ENCODE measurements at regions not wholly inside any gene's neighbourhood (a gene's known extent, or its start where the extent isn't known, plus 50 kb on each side); places are given as distances from the start of the nearest gene placed in this dataset.

DNA sequence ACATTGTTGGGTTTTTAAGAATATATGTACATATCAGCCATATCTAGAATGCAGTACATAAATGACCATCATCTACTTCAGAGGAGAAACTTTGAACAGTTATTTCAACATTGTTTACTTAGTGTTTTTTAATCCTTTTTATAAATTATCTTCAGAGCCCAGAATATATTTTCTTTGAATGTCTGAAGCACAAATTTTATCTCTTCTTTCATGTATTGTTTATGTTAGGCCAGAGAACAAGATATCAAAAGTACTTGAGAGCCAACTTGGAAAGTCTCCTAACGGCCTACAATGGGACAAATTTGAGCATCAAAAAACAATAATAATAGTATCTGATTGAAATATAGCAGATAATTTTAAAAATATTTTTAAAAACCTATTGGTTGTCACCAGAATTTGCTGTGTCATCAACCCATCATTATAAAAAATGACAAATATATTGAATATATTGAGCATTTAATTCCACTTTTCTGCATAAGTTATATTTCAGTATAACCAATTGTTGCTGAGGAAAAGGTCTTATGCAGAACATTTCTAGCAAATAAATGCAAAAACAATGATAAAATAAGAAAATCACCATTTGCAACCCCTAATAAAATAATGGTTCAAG, 67.5 kb upstream of the CCNG1 start:
- no peak for DNase-seq

- DNase-seq, result no peak
Observed at GRCh38 chr5:163373436-163374084, 63.8 kb upstream of the CCNG1 start.

DNA sequence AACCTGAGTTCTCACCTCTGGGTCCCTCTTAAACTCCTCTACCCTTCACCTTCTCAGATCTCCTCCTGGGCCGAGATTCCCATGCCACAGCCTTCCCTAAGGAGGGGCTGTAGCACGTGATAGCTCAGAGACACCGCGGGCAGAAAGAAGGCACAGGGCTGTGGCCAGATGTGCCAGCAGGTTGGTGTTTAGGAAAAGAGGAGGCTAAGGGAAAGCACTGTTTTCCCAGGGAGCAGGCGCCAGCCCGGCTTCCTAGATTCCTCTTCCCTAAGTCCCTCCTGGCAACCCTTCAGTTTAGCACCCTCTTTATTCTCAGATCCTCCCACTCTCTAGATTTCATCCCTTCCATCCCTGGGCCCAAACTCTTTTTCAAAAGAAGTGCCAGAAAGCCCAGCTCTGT, 59.4 kb upstream of the CCNG1 start:
- DNase-seq, result no peak

- DNase-seq, result peak; percentile 66
Observed at GRCh38 chr5:163379298-163380155, 57.9 kb upstream of the CCNG1 start.

GRCh38 chr5:163381832-163382231, 55.6 kb upstream of the CCNG1 start:
- DNase-seq, result no peak

DNA sequence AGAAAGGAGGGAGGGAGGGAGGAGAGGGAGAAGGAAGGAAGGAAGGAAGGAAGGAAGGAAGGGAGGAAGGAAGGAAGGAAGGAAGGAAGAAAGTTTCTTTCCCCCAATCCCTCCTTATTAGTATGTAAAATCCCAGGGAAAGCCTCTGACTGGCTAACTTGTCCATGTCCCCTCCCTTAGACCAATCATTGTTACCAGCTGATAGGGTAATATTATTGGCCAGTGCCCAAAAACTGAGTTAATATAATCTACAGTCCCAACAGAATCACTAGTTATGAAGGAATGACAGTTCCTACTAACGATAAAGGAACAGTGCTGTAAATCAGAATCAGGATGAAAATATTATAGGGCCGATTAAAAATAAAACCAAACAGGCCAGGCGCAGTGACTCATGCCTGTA, 53.6 kb upstream of the CCNG1 start:
- DNase-seq, result no peak

DNA sequence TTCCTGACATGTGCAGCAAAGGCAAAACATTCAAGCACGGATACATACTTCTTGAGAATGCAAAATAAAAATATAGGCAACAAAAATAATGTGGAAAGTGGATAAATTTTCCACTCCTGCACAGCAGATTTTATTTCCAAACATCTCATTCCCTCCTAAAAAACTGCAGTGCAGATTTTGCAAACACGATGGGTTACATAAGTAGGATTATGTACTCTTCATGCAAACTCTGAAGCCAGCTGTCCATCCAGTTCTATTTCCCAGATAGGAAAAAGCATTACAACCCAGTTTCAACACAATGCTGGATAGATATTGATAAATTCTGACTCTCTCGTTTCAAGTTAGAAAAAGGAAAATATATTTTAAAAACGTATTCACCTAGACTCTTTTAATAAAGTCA, 52.7 kb upstream of the CCNG1 start:
- DNase-seq, result no peak

GRCh38 chr5:163385271-163385670, 52.1 kb upstream of the CCNG1 start:
- peak; percentile 33 for DNase-seq

DNA sequence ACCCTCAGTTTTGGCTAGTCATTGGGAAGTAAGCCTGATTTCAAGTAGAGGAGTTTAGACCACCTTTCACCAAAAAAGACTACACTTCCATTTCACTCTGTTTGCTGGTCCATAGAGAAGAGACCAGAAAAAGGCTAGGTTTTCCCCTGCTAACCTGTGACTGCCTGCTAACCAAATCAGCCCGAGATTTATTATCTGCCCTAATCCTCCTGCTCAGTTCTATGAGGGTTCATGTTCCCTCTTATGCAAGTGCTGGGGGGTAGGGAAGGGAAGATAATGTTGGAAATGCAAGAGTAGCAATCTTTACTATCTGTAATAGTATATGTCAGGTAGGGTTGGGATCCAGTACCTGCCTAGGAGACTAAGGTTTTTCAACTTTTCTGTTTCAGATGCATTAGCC, 51.6 kb upstream of the CCNG1 start:
- no peak for DNase-seq

GRCh38 chr5:163386352-163386751, 51.0 kb upstream of the CCNG1 start:
- no peak for DNase-seq

GRCh38 chr5:163387589-163388343, 49.6 kb upstream of the CCNG1 start:
- DNase-seq, result no peak
